ENCODE measurements at regions not wholly inside any gene's neighbourhood (a gene's known extent, or its start where the extent isn't known, plus 50 kb on each side); places are given as distances from the start of the nearest gene placed in this dataset.

GRCh38 chr20:7505152-7505834, 435.0 kb downstream of the HAO1 start:
- no peak for TF ChIP-seq MYC (CRISPR knock-in tag; IDR thresholded peaks at IDR 0.05; ENCODE audit: borderline replicate concordance)
- TF ChIP-seq CTCF (CRISPR knock-in tag; IDR thresholded peaks at IDR 0.05) = no peak
- 0 out of 2 replicates have a peak, but pooled peaks have one; percentile 84 for TF ChIP-seq RFX5 (IDR thresholded peaks at IDR 0.05; ENCODE audit: low read depth, low read length)
